ENCODE measurements at regions not wholly inside any gene's neighbourhood (a gene's known extent, or its start where the extent isn't known, plus 50 kb on each side); places are given as distances from the start of the nearest gene placed in this dataset.

GRCh38 chr1:80274256-80274655, 1267.7 kb upstream of the ADGRL4 start:
- Histone ChIP-seq H3K4me3 (ENCODE audit: extremely low read depth in 1 of 4, insufficient read depth in 2 of 4, low read depth in 3 of 4, low read length in 4 of 4) (no peak overlapping the region), H4K91ac (replicated peaks; ENCODE audit: insufficient read length, low read length) (no peak overlapping the region), H4K8ac (ENCODE audit: extremely low read depth, insufficient read depth, low read length) (no peak overlapping the region), H2BK12ac (ENCODE audit: low read depth, low read length) (no peak overlapping the region), H3K36me3 (ENCODE audit: control insufficient read depth in 2 of 4, insufficient read depth in 4 of 4, low read length in 3 of 4) (no peaks in the 10 kb centered on the region), H2BK15ac (ENCODE audit: low read length) (no peak overlapping the region), H3K23ac (ENCODE audit: insufficient read length) (no peak overlapping the region), H4K5ac (ENCODE audit: insufficient read length, low read depth, low read length) (no peak overlapping the region), H4K20me1 (replicated peaks in 1 of 2; ENCODE audit: control insufficient read depth in 1 of 2, insufficient read depth in 2 of 2, low read length in 2 of 2) (no peaks in the 10 kb centered on the region), H3K9me3 (ENCODE audit: insufficient read depth in 2 of 2, low read depth in 1 of 2, low read length in 1 of 2) (no peaks in the 10 kb centered on the region), H2AK5ac (ENCODE audit: low read depth, low read length) (no peak overlapping the region), H3K56ac (replicated peaks; ENCODE audit: insufficient read length, low read depth, low read length) (no peak overlapping the region), H3K9ac (replicated peaks in 1 of 4; ENCODE audit: extremely low read depth in 1 of 4, low read depth in 3 of 4, low read length in 3 of 4) (no peak overlapping the region), H3K4me2 (ENCODE audit: insufficient read depth in 1 of 2, low read depth in 2 of 2, low read length in 2 of 2) (no peak overlapping the region), H3K27ac (ENCODE audit: low read depth, low read length) (no peak overlapping the region), H2BK5ac (ENCODE audit: low read depth, low read length) (no peak overlapping the region), H3K79me1 (ENCODE audit: low read depth, low read length) (no peaks in the 10 kb centered on the region), H3K23me2 (ENCODE audit: low read depth, low read length) (no peaks in the 10 kb centered on the region), H3K27me3 (replicated peaks in 1 of 4; ENCODE audit: control insufficient read depth in 3 of 4, extremely low read depth in 1 of 4, insufficient read depth in 3 of 4, low read length in 3 of 4) (no peaks in the 10 kb centered on the region), H3K14ac (ENCODE audit: insufficient read length) (no peak overlapping the region), H3K4me1 (replicated peaks in 1 of 4; ENCODE audit: control insufficient read depth in 3 of 4, insufficient read depth in 4 of 4, low read length in 3 of 4) (no peaks in the 10 kb centered on the region; a peak in 1 of 7 replicates), H3K4ac (replicated peaks; ENCODE audit: insufficient read length, low read depth, low read length) (no peak overlapping the region), H3K79me2 (ENCODE audit: control insufficient read depth in 1 of 2, insufficient read depth in 2 of 2, low read length in 2 of 2) (no peaks in the 10 kb centered on the region), H2BK120ac (replicated peaks; ENCODE audit: low read depth, low read length) (no peak overlapping the region), H3K18ac (ENCODE audit: extremely low read depth, low read length) (no peak overlapping the region), H2BK20ac (ENCODE audit: low read length) (no peak overlapping the region), H2AFZ (ENCODE audit: low read length) (no peak overlapping the region)
- WGBS, 2 experiments (ENCODE audit: extremely low coverage in 1 of 2, insufficient coverage in 1 of 2, insufficient read length in 1 of 2, insufficient replicate concordance in 2 of 2, low coverage in 1 of 2, low lambda C conversion rate in 2 of 2, missing lambda C conversion rate in 1 of 2) = 88% methylated on average over 4 of the region's 4 CpGs; no CpG with 5 or more reads in 1 of the 2 experiments
- TF ChIP-seq GTF2F1 (IDR thresholded peaks at IDR 0.05; ENCODE audit: borderline replicate concordance, low read depth, low read length) = no peak
- TF ChIP-seq RAD21 (IDR thresholded peaks at IDR 0.05 in 1 of 2, conservative IDR thresholded peaks at IDR 0.05 in 1 of 2; ENCODE audit: low read depth in 2 of 2, low read length in 2 of 2) = no peak
- TF ChIP-seq TAF7 (optimal IDR thresholded peaks at IDR 0.05; ENCODE audit: borderline replicate concordance, low read depth, low read length) = no peak
- ChIA-PET CTCF (ENCODE audit: partially characterized antibody) (no interaction called here), POLR2A (ENCODE audit: partially characterized antibody) (no interaction called here)
- DNase-seq (ENCODE audit: low read depth in 1 of 2, low spot score in 2 of 2) (no peak), FAIRE-seq (no peak)

All from H1 (cell line).